H9 (cell line): ENCODE measurements at regions not wholly inside any gene's neighbourhood (a gene's known extent, or its start where the extent isn't known, plus 50 kb on each side); places are given as distances from the start of the nearest gene placed in this dataset.

Experiments
- DNase-seq: peaks from one replicate; pipeline ENCODE4 v3.0.0-alpha.2; 2017
- H2AFZ ChIP-seq: one replicate; pipeline ENCODE4 v1.6.1; 2013; ENCODE audit warnings: mild to moderate bottlenecking, low read length, control low read depth, moderate library complexity
- H2AK5ac ChIP-seq: 2 replicates; pipeline ENCODE4 v1.6.1; 2013; ENCODE audit warnings: low read length, control low read depth, mixed read lengths; ENCODE audit not compliant: insufficient read length
- H2BK120ac ChIP-seq: one replicate; pipeline ENCODE4 v1.6.1; 2013; ENCODE audit warnings: low read depth, mild to moderate bottlenecking, low read length, control low read depth, inconsistent platforms; ENCODE audit not compliant: poor library complexity, severe bottlenecking
- H2BK12ac ChIP-seq: 2 replicates; pipeline ENCODE4 v1.6.1; 2013; ENCODE audit warnings: low read length, control low read depth, mixed read lengths, low read depth; ENCODE audit not compliant: insufficient read length
- H2BK15ac ChIP-seq: 2 replicates; pipeline ENCODE4 v1.6.1; 2013; ENCODE audit warnings: low read depth, low read length, control low read depth
- H2BK20ac ChIP-seq: one replicate; pipeline ENCODE4 v1.6.1; 2013; ENCODE audit warnings: low read depth, mild to moderate bottlenecking, low read length, control low read depth, inconsistent platforms; ENCODE audit not compliant: poor library complexity, severe bottlenecking
- H2BK5ac ChIP-seq: 2 replicates; pipeline ENCODE4 v1.6.1; 2013; ENCODE audit warnings: low read length, control low read depth, mixed read lengths; ENCODE audit not compliant: insufficient read length
- H3K14ac ChIP-seq: 2 replicates; pipeline ENCODE4 v1.6.1; 2013; ENCODE audit warnings: low read length, control low read depth; ENCODE audit not compliant: insufficient read depth
- H3K18ac ChIP-seq: 2 replicates; pipeline ENCODE4 v1.6.1; 2013; ENCODE audit warnings: low read depth, mild to moderate bottlenecking, mixed read lengths, low read length, control low read depth; ENCODE audit not compliant: insufficient read length
- H3K23ac ChIP-seq: 2 replicates; pipeline ENCODE4 v1.6.1; 2013; ENCODE audit warnings: low read length, control low read depth, mixed read lengths, low read depth; ENCODE audit not compliant: insufficient read length
- H3K23me2 ChIP-seq: 2 replicates; pipeline ENCODE4 v1.6.1; 2013; ENCODE audit warnings: low read depth, mild to moderate bottlenecking, mixed read lengths, low read length, control low read depth; ENCODE audit not compliant: insufficient read length, poor library complexity, severe bottlenecking
- H3K27ac ChIP-seq: 2 replicates; pipeline ENCODE4 v1.5.1; 2013; ENCODE audit warnings: low read length, control low read depth, mixed read lengths, low read depth; ENCODE audit not compliant: insufficient read length
- H3K27me3 ChIP-seq: 2 replicates; pipeline ENCODE4 v1.6.1; 2013; ENCODE audit warnings: low read length, control low read depth, inconsistent platforms; ENCODE audit not compliant: insufficient read depth
- H3K4ac ChIP-seq: 2 replicates; pipeline ENCODE4 v1.6.1; 2013; ENCODE audit warnings: low read depth, mild to moderate bottlenecking, control low read depth, inconsistent platforms, low read length, moderate library complexity
- H3K4me1 ChIP-seq: 2 replicates; pipeline ENCODE4 v1.6.1; 2013; ENCODE audit warnings: low read length, control low read depth, inconsistent platforms; ENCODE audit not compliant: insufficient read depth
- H3K4me2 ChIP-seq: 2 replicates; pipeline ENCODE4 v1.6.1; 2013; ENCODE audit warnings: low read length, control low read depth, mixed read lengths; ENCODE audit not compliant: insufficient read length, insufficient read depth
- H3K56ac ChIP-seq: 2 replicates; pipeline ENCODE4 v1.6.1; 2013; ENCODE audit warnings: low read depth, mild to moderate bottlenecking, mixed read lengths, low read length, control low read depth; ENCODE audit not compliant: insufficient read length
- H3K79me1 ChIP-seq: 2 replicates; pipeline ENCODE4 v1.6.1; 2013; ENCODE audit warnings: low read depth, mild to moderate bottlenecking, moderate library complexity, low read length, control low read depth, inconsistent platforms; ENCODE audit not compliant: insufficient read depth, poor library complexity, severe bottlenecking
- H3K79me2 ChIP-seq: 2 replicates; pipeline ENCODE4 v1.6.1; 2013; ENCODE audit warnings: low read length, control low read depth, inconsistent platforms; ENCODE audit not compliant: insufficient read depth
- H3K9ac ChIP-seq: 2 replicates; pipeline ENCODE4 v1.6.1; 2013; ENCODE audit warnings: low read length, control low read depth, mixed read lengths; ENCODE audit not compliant: insufficient read length; ENCODE audit errors: extremely low read depth
- H3K9me3 ChIP-seq: one replicate; pipeline ENCODE4 v1.6.1; 2013; ENCODE audit warnings: low read depth, low read length, inconsistent platforms; ENCODE audit not compliant: control insufficient read depth
- H3T11ph ChIP-seq: one replicate; pipeline ENCODE4 v1.6.1; 2013; ENCODE audit warnings: mild to moderate bottlenecking, low read length, control low read depth, inconsistent platforms
- H4K20me1 ChIP-seq: one replicate; pipeline ENCODE4 v1.6.1; 2013; ENCODE audit not compliant: control insufficient read depth, insufficient read length, insufficient read depth
- H4K5ac ChIP-seq: 2 replicates; pipeline ENCODE4 v1.6.1; 2013; ENCODE audit warnings: low read depth, mild to moderate bottlenecking, mixed read lengths, low read length, control low read depth; ENCODE audit not compliant: insufficient read length
- H4K8ac ChIP-seq: replicated peaks from 2 replicates; pipeline ENCODE4 v1.6.1; 2013; ENCODE audit warnings: low read length, control low read depth, mixed read lengths, low read depth; ENCODE audit not compliant: insufficient read length
- H4K91ac ChIP-seq: 2 replicates; pipeline ENCODE4 v1.6.1; 2013; ENCODE audit warnings: low read depth, mild to moderate bottlenecking, moderate library complexity, mixed read lengths, low read length, control low read depth; ENCODE audit not compliant: insufficient read length
- H3K27ac Mint-ChIP-seq, 3 experiments: 2 replicates in 2 of 3; 3 replicates in 1 of 3; pipeline ENCODE4 v1.8.0; 2020 to 2021; ENCODE audit warnings: mixed read lengths in 3 of 3, mild to moderate bottlenecking in 1 of 3, moderate library complexity in 1 of 3
- H3K27me3 Mint-ChIP-seq: 2 replicates; pipeline ENCODE4 v1.8.0; 2021; ENCODE audit warnings: low read depth, mild to moderate bottlenecking, moderate library complexity, mixed read lengths
- H3K36me3 Mint-ChIP-seq, 3 experiments: 2 replicates in 2 of 3; 3 replicates in 1 of 3; pipeline ENCODE4 v1.8.0; 2020 to 2021; ENCODE audit warnings: low read depth in 3 of 3, mixed read lengths in 3 of 3; ENCODE audit not compliant: insufficient read depth in 1 of 3
- H3K4me1 Mint-ChIP-seq, 2 experiments: 2 replicates each; pipeline ENCODE4 v1.8.0; 2020; ENCODE audit warnings: mixed read lengths in 2 of 2
- H3K4me3 Mint-ChIP-seq, 2 experiments: 2 replicates in 1 of 2; 3 replicates in 1 of 2; pipeline ENCODE4 v1.8.0; 2020 to 2021; ENCODE audit warnings: mild to moderate bottlenecking in 2 of 2, mixed read lengths in 2 of 2, moderate library complexity in 1 of 2
- H3K9me3 Mint-ChIP-seq, 2 experiments: 2 replicates in 1 of 2; 3 replicates in 1 of 2; pipeline ENCODE4 v1.8.0; 2020; ENCODE audit warnings: mild to moderate bottlenecking in 2 of 2, mixed read lengths in 2 of 2, moderate library complexity in 1 of 2
- CTCF ChIP-seq: fragments of 200-600 bp; sonication (generic); conservative IDR thresholded peaks from 3 replicates; pipeline ENCODE4 v1.8.0; 2021; ENCODE audit warnings: antibody characterized with exemption, mild to moderate bottlenecking
- WGBS: extraction: QIAGEN DNeasy Blood & Tissue Kit; methylation state at CpG from one replicate; pipeline ENCODE4 v1.1.7; 2013; ENCODE audit warnings: missing lambda C conversion rate, low lambda C conversion rate, mixed read lengths; ENCODE audit not compliant: insufficient read length; ENCODE audit errors: extremely low coverage; 5-methylcytosine and 5-hydroxymethylcytosine counted together

DNA sequence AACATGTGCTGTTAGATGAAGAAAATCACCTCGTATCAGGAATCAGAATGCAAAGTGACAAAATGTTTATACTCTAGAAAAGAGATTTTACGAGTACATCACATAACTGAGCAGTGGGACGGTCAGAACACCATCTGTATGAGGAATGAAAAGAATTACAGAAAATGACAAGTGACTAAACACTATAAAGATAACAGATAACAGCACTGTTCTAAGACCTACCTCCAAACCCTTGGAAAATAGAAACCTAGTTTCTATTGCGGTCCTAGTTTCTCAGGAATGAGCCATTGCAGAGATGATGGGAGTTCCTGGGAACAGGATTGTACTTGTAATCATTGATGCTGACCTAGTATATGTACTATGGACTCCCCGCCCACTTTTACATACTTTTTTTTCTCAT is 839.4 kb upstream of the ADAMTS5 start:
- H3K36me3 Mint-ChIP-seq = no peaks in the 10 kb centered on the region; a peak in 1 of 7 replicates
- H3K79me2 ChIP-seq = no peaks in the 10 kb centered on the region
- no peak overlapping the region for H3K27ac ChIP-seq
- no peak overlapping the region for H3K18ac ChIP-seq
- H4K91ac ChIP-seq = no peak overlapping the region
- H3K27ac Mint-ChIP-seq = no peak overlapping the region
- H3K14ac ChIP-seq = no peak overlapping the region
- no peak for TF ChIP-seq CTCF
- no peak overlapping the region for H3K4me2 ChIP-seq
- no peak overlapping the region for H3K4me3 Mint-ChIP-seq
- H4K8ac ChIP-seq = no peak overlapping the region
- no peak overlapping the region for H2BK12ac ChIP-seq
- H2BK15ac ChIP-seq = no peak overlapping the region
- no peaks in the 10 kb centered on the region for H4K20me1 ChIP-seq
- H3K4me1 ChIP-seq = no peaks in the 10 kb centered on the region; the same call in 1 of the 2 replicates
- H2BK20ac ChIP-seq = no peak overlapping the region
- no peak overlapping the region for H2AK5ac ChIP-seq
- no peak overlapping the region for H2BK120ac ChIP-seq
- DNase-seq = no peak
- no peaks in the 10 kb centered on the region for H3K27me3 Mint-ChIP-seq
- no peak overlapping the region for H3K9ac ChIP-seq
- no peak overlapping the region for H2AFZ ChIP-seq
- H3K9me3 ChIP-seq = no peaks in the 10 kb centered on the region
- H3K23ac ChIP-seq = no peak overlapping the region
- no peak overlapping the region for H2BK5ac ChIP-seq
- no peak overlapping the region for H4K5ac ChIP-seq
- no peaks in the 10 kb centered on the region for H3K27me3 ChIP-seq
- no peak overlapping the region for H3K56ac ChIP-seq
- H3K4ac ChIP-seq = no peak overlapping the region
- H3K79me1 ChIP-seq = no peaks in the 10 kb centered on the region
- H3T11ph ChIP-seq = no peak overlapping the region
- H3K9me3 Mint-ChIP-seq = no peaks in the 10 kb centered on the region
- WGBS = 100% methylated on average over 1 of the region's 5 CpGs
- no peaks in the 10 kb centered on the region for H3K23me2 ChIP-seq
- H3K4me1 Mint-ChIP-seq = peaks cover 3 to 5% of the 10 kb centered on the region in 2 experiments; a peak in 2 of 4 replicates
